Mesothelial cell of epicardium (in vitro differentiated cells): ENCODE measurements at regions not wholly inside any gene's neighbourhood (a gene's known extent, or its start where the extent isn't known, plus 50 kb on each side); places are given as distances from the start of the nearest gene placed in this dataset.

Source experiments
- DNase-seq, 2 experiments: peaks; one replicate each; pipeline ENCODE4 v3.0.0; 2021; ENCODE audit warnings: low spot score in 2 of 2; ENCODE audit not compliant: unreplicated experiment in 2 of 2
- H3K27ac Mint-ChIP-seq: 2 replicates; pipeline ENCODE4 v1.8.0; 2021; ENCODE audit warnings: mixed read lengths
- H3K27me3 Mint-ChIP-seq: 2 replicates; pipeline ENCODE4 v1.8.0; 2021; ENCODE audit warnings: low read depth, mixed read lengths
- H3K36me3 Mint-ChIP-seq: 2 replicates; pipeline ENCODE4 v1.8.0; 2021; ENCODE audit warnings: mixed read lengths
- H3K4me1 Mint-ChIP-seq: 2 replicates; pipeline ENCODE4 v1.8.0; 2021; ENCODE audit warnings: mixed read lengths
- H3K4me3 Mint-ChIP-seq: 2 replicates; pipeline ENCODE4 v1.8.0; 2021; ENCODE audit warnings: mild to moderate bottlenecking, moderate library complexity, mixed read lengths
- H3K9me3 Mint-ChIP-seq: 2 replicates; pipeline ENCODE4 v1.8.0; 2021; ENCODE audit warnings: mixed read lengths
- CTCF ChIP-seq: fragments of 200-600 bp; sonication (generic); IDR thresholded peaks from one replicate; pipeline ENCODE4 v1.5.0; 2021; ENCODE audit warnings: antibody characterized with exemption; ENCODE audit not compliant: unreplicated experiment

GRCh38 chr3:107238787-107239186 is 138.5 kb upstream of the CCDC54 start:
- Mint-ChIP-seq H3K27me3 (no peaks in the 10 kb centered on the region), H3K9me3 (peaks cover 7% of the 10 kb centered on the region), H3K36me3 (peaks cover 4% of the 10 kb centered on the region), H3K4me3 (no peak overlapping the region), H3K27ac (no peak overlapping the region), H3K4me1 (peaks cover 48% of the 10 kb centered on the region)
- DNase-seq, result no peak
- TF ChIP-seq CTCF, result no peak

- peaks cover under 1% of the 10 kb centered on the region for H3K9me3 Mint-ChIP-seq
- no peak for TF ChIP-seq CTCF
- no peak for DNase-seq
- no peak overlapping the region for H3K27ac Mint-ChIP-seq
- H3K27me3 Mint-ChIP-seq, result no peaks in the 10 kb centered on the region
- peak overlapping the region; percentile 97 for H3K4me3 Mint-ChIP-seq
- H3K36me3 Mint-ChIP-seq, result peaks cover 8% of the 10 kb centered on the region
- H3K4me1 Mint-ChIP-seq, result peaks cover 52% of the 10 kb centered on the region
These were observed 137.5 kb upstream of the CCDC54 start for GRCh38 chr3:107239703-107240102.

GRCh38 chr3:107240183-107241091 is 136.8 kb upstream of the CCDC54 start:
- Mint-ChIP-seq H3K27me3 (no peaks in the 10 kb centered on the region), H3K27ac (peak overlapping the region; percentile 93), H3K9me3 (no peaks in the 10 kb centered on the region), H3K4me3 (peak overlapping the region; percentile 97), H3K36me3 (peaks cover 13% of the 10 kb centered on the region), H3K4me1 (peaks cover 52% of the 10 kb centered on the region)
- peak; percentile 64 to 84 for DNase-seq
- TF ChIP-seq CTCF, result no peak

- DNase-seq, result no peak
- Mint-ChIP-seq H3K27me3 (no peaks in the 10 kb centered on the region), H3K4me1 (peaks cover 44% of the 10 kb centered on the region), H3K9me3 (no peaks in the 10 kb centered on the region), H3K27ac (peak overlapping the region; percentile 93), H3K36me3 (peaks cover 16% of the 10 kb centered on the region), H3K4me3 (peak overlapping the region; percentile 97)
- no peak for TF ChIP-seq CTCF
These were observed 136.0 kb upstream of the CCDC54 start for GRCh38 chr3:107241217-107241616.

GRCh38 chr3:107242579-107242978 is 134.7 kb upstream of the CCDC54 start:
- TF ChIP-seq CTCF, result no peak
- Mint-ChIP-seq H3K27me3 (no peaks in the 10 kb centered on the region), H3K4me1 (peaks cover 34% of the 10 kb centered on the region), H3K4me3 (peak overlapping the region; percentile 97), H3K36me3 (peaks cover 24% of the 10 kb centered on the region), H3K9me3 (no peaks in the 10 kb centered on the region), H3K27ac (peak overlapping the region; percentile 48)
- no peak for DNase-seq
